ENCODE measurements at regions not wholly inside any gene's neighbourhood (a gene's known extent, or its start where the extent isn't known, plus 50 kb on each side); places are given as distances from the start of the nearest gene placed in this dataset.

- CTCF ChIA-PET (ENCODE audit: low intra/inter-chr PET ratio): interaction anchor here (0.7 kb wide), 1 partner anchor 152 kb away, joined by 3 read pairs; no protein-coding TSS in a partner anchor
- ATAC-seq (no peak), DNase-seq (ENCODE audit: extremely low read depth in 1 of 4, low spot score in 3 of 4) (no peak), FAIRE-seq (no peak)
- no TSS peak for BruUV-seq (replicated peaks)
- Histone ChIP-seq H3K79me2 (ENCODE audit: control insufficient read depth, insufficient read depth, low read length) (no peaks in the 10 kb centered on the region), H3K9me1 (ENCODE audit: control insufficient read depth, insufficient read depth, low read length) (no peaks in the 10 kb centered on the region), H3K27ac (ENCODE audit: extremely low read depth, low read depth, low read length) (no peak overlapping the region), H3K4me2 (ENCODE audit: insufficient read depth, low read length) (no peak overlapping the region), H3K9me3 (replicated peaks; ENCODE audit: control insufficient read depth, insufficient read depth, low read depth, low read length) (no peaks in the 10 kb centered on the region), H3K4me1 (replicated peaks in 1 of 2; ENCODE audit: control insufficient read depth in 2 of 2, insufficient read depth in 2 of 2, low read length in 2 of 2) (peaks cover 0 to 5% of the 10 kb centered on the region in 2 experiments; a peak in 2 of 5 replicates), H2AFZ (ENCODE audit: low read depth, low read length) (no peak overlapping the region), H3K27me3 (ENCODE audit: control insufficient read depth in 2 of 2, insufficient read depth in 2 of 2, low read length in 2 of 2) (no peaks in the 10 kb centered on the region), H4K20me1 (replicated peaks; ENCODE audit: control insufficient read depth, insufficient read depth, low read length) (no peaks in the 10 kb centered on the region), H3K36me3 (ENCODE audit: control insufficient read depth, insufficient read depth, low read length) (no peaks in the 10 kb centered on the region), H3K9ac (ENCODE audit: insufficient read depth in 1 of 2, low read depth in 2 of 2, low read length in 2 of 2) (no peak overlapping the region), H3K4me3 (no peak overlapping the region)
- TF ChIP-seq EP400 (IDR thresholded peaks at IDR 0.05): no peak
- TF ChIP-seq ZNF354B (CRISPR knock-in tag; IDR thresholded peaks at IDR 0.05): no peak
- TF ChIP-seq SRF (CRISPR knock-in tag; IDR thresholded peaks at IDR 0.05): no peak
- TF ChIP-seq ZNF3 (CRISPR knock-in tag; IDR thresholded peaks at IDR 0.05): no peak
- TF ChIP-seq TCF7 (IDR thresholded peaks at IDR 0.05; ENCODE audit: borderline replicate concordance): no peak
- no peak for TF ChIP-seq ZBTB9 (CRISPR knock-in tag; IDR thresholded peaks at IDR 0.05)
- TF ChIP-seq ZNF224 (CRISPR knock-in tag; IDR thresholded peaks at IDR 0.05): no peak
- no peak for TF ChIP-seq BRD4 (IDR thresholded peaks at IDR 0.05)
- TF ChIP-seq ZNF707 (CRISPR knock-in tag; conservative IDR thresholded peaks at IDR 0.05): no peak
- no peak for TF ChIP-seq SUPT5H (IDR thresholded peaks at IDR 0.05)
- no peak for TF ChIP-seq SMC3 (conservative IDR thresholded peaks at IDR 0.05; ENCODE audit: insufficient read depth, low read depth, low read length)
- no peak for TF ChIP-seq FOXP1 (CRISPR knock-in tag; IDR thresholded peaks at IDR 0.05)
- TF ChIP-seq LEF1 (IDR thresholded peaks at IDR 0.05): no peak
- no peak for TF ChIP-seq ZNF133 (CRISPR knock-in tag; IDR thresholded peaks at IDR 0.05)
- TF ChIP-seq HMGXB4 (CRISPR knock-in tag; IDR thresholded peaks at IDR 0.05): no peak
- TF ChIP-seq PHB (CRISPR knock-in tag; IDR thresholded peaks at IDR 0.05): no peak
- no peak for TF ChIP-seq TBL1XR1 (IDR thresholded peaks at IDR 0.05; ENCODE audit: low read length in 2 of 2)
- in situ Hi-C loops (cut with MboI): no loop called here
- POLR2A ChIA-PET: interaction anchor here (0.6 to 1.3 kb wide), 3 partner anchors 9 to 381 kb away, joined by 3 read pairs; no protein-coding TSS in a partner anchor
- intact Hi-C loops (cut with micrococcal nuclease): no loop called here
- 47% methylated on average over 1 of the region's 1 CpG for WGBS (ENCODE audit: insufficient coverage, low coverage, missing lambda C conversion rate)
Observed at GRCh38 chr12:102322254-102322653, 124.6 kb upstream of the PMCH start.
